ENCODE measurements at regions not wholly inside any gene's neighbourhood (a gene's known extent, or its start where the extent isn't known, plus 50 kb on each side); places are given as distances from the start of the nearest gene placed in this dataset.

DNA sequence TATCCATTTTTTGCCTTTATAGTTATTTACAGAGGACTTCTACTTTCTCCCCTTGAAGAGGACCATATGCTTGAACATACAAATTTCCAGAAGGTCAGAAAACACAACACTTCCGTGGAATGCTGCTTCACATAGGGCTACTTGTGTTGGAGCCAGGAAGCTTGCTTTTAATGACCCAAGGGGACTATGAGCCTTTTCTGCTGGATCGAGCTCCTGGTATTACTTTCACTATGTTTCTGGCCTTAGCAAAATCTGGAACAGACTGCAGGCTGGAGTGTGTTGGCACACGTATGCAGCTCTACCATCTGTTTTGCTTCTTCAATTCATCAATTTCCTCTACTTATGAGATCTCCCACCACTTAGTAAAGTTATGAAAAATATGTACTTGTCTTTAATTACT lies 69.3 kb upstream of the CBLB start:
- DNase-seq (ENCODE audit: low spot score) (no peak), ATAC-seq (ENCODE audit: insufficient number of reproducible peaks, low FRiP score, low read depth) (no peak)
- no peaks in the 10 kb centered on the region for H3K36me3 ChIP-seq

DNA sequence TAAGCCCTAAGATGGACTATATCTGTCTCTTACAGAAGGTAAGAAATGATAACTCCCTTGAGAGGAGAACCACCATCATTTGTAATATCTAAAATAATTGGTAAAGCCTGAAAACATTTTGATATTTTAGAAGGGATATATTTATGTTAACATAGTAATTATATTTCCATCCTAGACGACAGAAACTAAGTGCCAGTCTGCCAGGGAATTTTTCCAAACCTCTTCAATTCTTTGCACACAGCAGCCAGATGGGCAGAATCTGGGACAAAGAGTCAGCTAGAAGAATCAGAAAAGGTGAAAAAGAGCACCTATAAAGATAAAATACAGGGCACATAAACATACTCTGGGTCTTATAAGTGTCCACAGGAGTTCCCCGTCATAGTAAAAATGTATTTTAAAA lies 70.0 kb upstream of the CBLB start:
- no peak for ATAC-seq (ENCODE audit: insufficient number of reproducible peaks, low FRiP score, low read depth)
- H3K27ac ChIP-seq, result peak overlapping the region in 1 of 2 donors; percentile 36

More for the DNA sequence above, 69.3 kb upstream of the CBLB start:
- H3K9me3 ChIP-seq, result no peaks in the 10 kb centered on the region
- H3K27me3 ChIP-seq (replicated peaks; ENCODE audit: insufficient read depth), result no peaks in the 10 kb centered on the region
- peaks cover 12 to 18% of the 10 kb centered on the region in 2 donors for H3K4me1 ChIP-seq (ENCODE audit: control insufficient read depth in 1 of 2, low read depth in 2 of 2)
- TF ChIP-seq, protein P1, sequence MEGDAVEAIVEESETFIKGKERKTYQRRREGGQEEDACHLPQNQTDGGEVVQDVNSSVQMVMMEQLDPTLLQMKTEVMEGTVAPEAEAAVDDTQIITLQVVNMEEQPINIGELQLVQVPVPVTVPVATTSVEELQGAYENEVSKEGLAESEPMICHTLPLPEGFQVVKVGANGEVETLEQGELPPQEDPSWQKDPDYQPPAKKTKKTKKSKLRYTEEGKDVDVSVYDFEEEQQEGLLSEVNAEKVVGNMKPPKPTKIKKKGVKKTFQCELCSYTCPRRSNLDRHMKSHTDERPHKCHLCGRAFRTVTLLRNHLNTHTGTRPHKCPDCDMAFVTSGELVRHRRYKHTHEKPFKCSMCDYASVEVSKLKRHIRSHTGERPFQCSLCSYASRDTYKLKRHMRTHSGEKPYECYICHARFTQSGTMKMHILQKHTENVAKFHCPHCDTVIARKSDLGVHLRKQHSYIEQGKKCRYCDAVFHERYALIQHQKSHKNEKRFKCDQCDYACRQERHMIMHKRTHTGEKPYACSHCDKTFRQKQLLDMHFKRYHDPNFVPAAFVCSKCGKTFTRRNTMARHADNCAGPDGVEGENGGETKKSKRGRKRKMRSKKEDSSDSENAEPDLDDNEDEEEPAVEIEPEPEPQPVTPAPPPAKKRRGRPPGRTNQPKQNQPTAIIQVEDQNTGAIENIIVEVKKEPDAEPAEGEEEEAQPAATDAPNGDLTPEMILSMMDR (IDR thresholded peaks at IDR 0.05), result no peak
- H3K4me3 ChIP-seq, result peak overlapping the region; percentile 62
- peak overlapping the region in 1 of 2 donors; percentile 36 for H3K27ac ChIP-seq

GRCh38 chr3:105944276-105944675 lies 75.5 kb upstream of the CBLB start:
- Histone ChIP-seq H3K36me3 (no peaks in the 10 kb centered on the region), H3K9me3 (no peaks in the 10 kb centered on the region), H3K27me3 (replicated peaks; ENCODE audit: insufficient read depth) (no peaks in the 10 kb centered on the region), H3K4me3 (no peak overlapping the region), H3K4me1 (ENCODE audit: control insufficient read depth in 1 of 2, low read depth in 2 of 2) (no peaks in the 10 kb centered on the region), H3K27ac (no peak overlapping the region)
- TF ChIP-seq, protein P1 (IDR thresholded peaks at IDR 0.05), result no peak
- DNase-seq (ENCODE audit: low spot score) (no peak), ATAC-seq (ENCODE audit: insufficient number of reproducible peaks, low FRiP score, low read depth) (no peak)

More for the DNA sequence above, 70.0 kb upstream of the CBLB start:
- Histone ChIP-seq H3K4me1 (ENCODE audit: control insufficient read depth in 1 of 2, low read depth in 2 of 2) (peaks cover 12 to 18% of the 10 kb centered on the region in 2 donors), H3K9me3 (no peaks in the 10 kb centered on the region), H3K27me3 (replicated peaks; ENCODE audit: insufficient read depth) (no peaks in the 10 kb centered on the region), H3K36me3 (no peaks in the 10 kb centered on the region), H3K4me3 (no peak overlapping the region)
- TF ChIP-seq, protein P1 (IDR thresholded peaks at IDR 0.05), result no peak
- no peak for DNase-seq (ENCODE audit: low spot score)

DNA sequence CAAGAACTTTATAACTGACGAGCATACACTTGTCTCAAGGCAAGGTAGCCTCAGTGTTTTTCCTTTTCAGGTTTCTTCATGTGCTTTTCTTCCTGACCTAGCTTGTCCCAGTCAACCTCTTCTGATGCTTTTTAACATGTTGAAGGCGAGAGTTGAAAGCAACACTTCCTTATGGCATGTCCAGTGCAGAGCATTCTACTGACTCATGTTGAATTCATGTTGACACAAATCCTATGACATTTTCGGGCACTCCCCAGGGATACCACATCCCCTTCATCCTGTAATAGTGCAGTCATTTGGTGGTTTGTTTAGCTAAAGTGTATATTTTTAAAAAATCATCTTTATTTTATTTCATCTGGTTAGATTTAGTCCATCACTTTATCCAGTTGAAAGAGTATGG lies 75.9 kb upstream of the CBLB start:
- H3K4me1 ChIP-seq (ENCODE audit: control insufficient read depth in 1 of 2, low read depth in 2 of 2), result no peaks in the 10 kb centered on the region
- TF ChIP-seq, protein P1 (IDR thresholded peaks at IDR 0.05), result no peak
- no peaks in the 10 kb centered on the region for H3K36me3 ChIP-seq
- H3K27ac ChIP-seq, result no peak overlapping the region
- H3K4me3 ChIP-seq, result no peak overlapping the region
- no peak for DNase-seq (ENCODE audit: low spot score)
- no peaks in the 10 kb centered on the region for H3K27me3 ChIP-seq (replicated peaks; ENCODE audit: insufficient read depth)
- no peak for ATAC-seq (ENCODE audit: insufficient number of reproducible peaks, low FRiP score, low read depth)
- no peaks in the 10 kb centered on the region for H3K9me3 ChIP-seq

GRCh38 chr3:105948101-105948500 lies 79.3 kb upstream of the CBLB start:
- Histone ChIP-seq H3K9me3 (no peaks in the 10 kb centered on the region), H3K4me3 (no peak overlapping the region), H3K27me3 (replicated peaks; ENCODE audit: insufficient read depth) (no peaks in the 10 kb centered on the region), H3K36me3 (no peaks in the 10 kb centered on the region), H3K27ac (no peak overlapping the region), H3K4me1 (ENCODE audit: control insufficient read depth in 1 of 2, low read depth in 2 of 2) (peaks cover 0 to 11% of the 10 kb centered on the region in 2 donors)
- TF ChIP-seq, protein P1 (IDR thresholded peaks at IDR 0.05), result no peak
- no peak for DNase-seq (ENCODE audit: low spot score)
- no peak for ATAC-seq (ENCODE audit: insufficient number of reproducible peaks, low FRiP score, low read depth)
